DND-41 (cell line): ENCODE measurements at regions not wholly inside any gene's neighbourhood (a gene's known extent, or its start where the extent isn't known, plus 50 kb on each side); places are given as distances from the start of the nearest gene placed in this dataset.
"Not testable (repeated sequence)": the region's sequence is repeated elsewhere in the genome, so short reads cannot be mapped to it uniquely, and the experiment has no call there.

Experiments used
- ATAC-seq: fragments of 200-7000 bp; cut with Tn5 transposase; 3 replicates; pipeline ENCODE4 v1.9.1; 2021; ENCODE audit warnings: low read depth; ENCODE audit not compliant: insufficient read depth
- DNase-seq: peaks from one replicate; pipeline ENCODE4 v3.0.0-alpha.2; 2020
- H2AFZ ChIP-seq: 2 replicates; pipeline ENCODE4 v1.6.0; 2012; ENCODE audit warnings: low read depth, low read length
- H3K27ac ChIP-seq: 2 replicates; pipeline ENCODE4 v1.5.1; 2012; ENCODE audit warnings: low read length, inconsistent platforms
- H3K27me3 ChIP-seq: fragments of 200-600 bp; sonication (generic); 2 replicates; pipeline ENCODE4 v1.6.0; 2012; ENCODE audit warnings: low read length, mild to moderate bottlenecking, inconsistent platforms; ENCODE audit not compliant: insufficient read depth, poor library complexity
- H3K36me3 ChIP-seq: 2 replicates; pipeline ENCODE4 v1.5.1; 2012; ENCODE audit warnings: low read length, inconsistent platforms; ENCODE audit not compliant: insufficient read depth
- H3K4me1 ChIP-seq: 2 replicates; pipeline ENCODE4 v1.5.1; 2012; ENCODE audit warnings: mild to moderate bottlenecking, low read length; ENCODE audit not compliant: insufficient read depth
- H3K4me2 ChIP-seq: 2 replicates; pipeline ENCODE4 v1.6.0; 2012; ENCODE audit warnings: mild to moderate bottlenecking, moderate library complexity, low read length, inconsistent platforms; ENCODE audit not compliant: insufficient read depth
- H3K4me3 ChIP-seq, 2 experiments: fragments of 200-600 bp in 1 of 2; shearing (Covaris generic) in 1 of 2; 2 replicates each; pipeline ENCODE4 v1.5.1; 2012 to 2016; ENCODE audit warnings: inconsistent platforms in 2 of 2, low read length in 2 of 2, mild to moderate bottlenecking in 2 of 2, low read depth in 1 of 2, moderate library complexity in 1 of 2
- H3K79me2 ChIP-seq: 2 replicates; pipeline ENCODE4 v1.6.0; 2012; ENCODE audit warnings: low read length, inconsistent platforms; ENCODE audit not compliant: insufficient read depth
- H3K9ac ChIP-seq: 2 replicates; pipeline ENCODE4 v1.6.0; 2012; ENCODE audit warnings: low read depth, mild to moderate bottlenecking, inconsistent platforms, low read length, moderate library complexity
- H3K9me3 ChIP-seq: 2 replicates; pipeline ENCODE4 v1.5.1; 2012; ENCODE audit warnings: low read length, moderate library complexity, mild to moderate bottlenecking, inconsistent platforms; ENCODE audit not compliant: insufficient read depth, severe bottlenecking
- H4K20me1 ChIP-seq: 2 replicates; pipeline ENCODE4 v1.6.0; 2012; ENCODE audit warnings: low read length; ENCODE audit not compliant: insufficient read depth
- CTCF ChIP-seq: IDR thresholded peaks from 2 replicates; pipeline ENCODE4 v1.5.1; 2012; ENCODE audit warnings: borderline replicate concordance, low read length, moderate library complexity, mild to moderate bottlenecking; ENCODE audit not compliant: poor library complexity, severe bottlenecking; ENCODE audit errors: extremely low read depth
- EZH2 ChIP-seq: IDR thresholded peaks from 3 replicates; pipeline ENCODE4 v1.6.1; 2012; ENCODE audit warnings: borderline replicate concordance, low read depth, mild to moderate bottlenecking, moderate library complexity, low read length, inconsistent platforms; ENCODE audit not compliant: severe bottlenecking

DNA sequence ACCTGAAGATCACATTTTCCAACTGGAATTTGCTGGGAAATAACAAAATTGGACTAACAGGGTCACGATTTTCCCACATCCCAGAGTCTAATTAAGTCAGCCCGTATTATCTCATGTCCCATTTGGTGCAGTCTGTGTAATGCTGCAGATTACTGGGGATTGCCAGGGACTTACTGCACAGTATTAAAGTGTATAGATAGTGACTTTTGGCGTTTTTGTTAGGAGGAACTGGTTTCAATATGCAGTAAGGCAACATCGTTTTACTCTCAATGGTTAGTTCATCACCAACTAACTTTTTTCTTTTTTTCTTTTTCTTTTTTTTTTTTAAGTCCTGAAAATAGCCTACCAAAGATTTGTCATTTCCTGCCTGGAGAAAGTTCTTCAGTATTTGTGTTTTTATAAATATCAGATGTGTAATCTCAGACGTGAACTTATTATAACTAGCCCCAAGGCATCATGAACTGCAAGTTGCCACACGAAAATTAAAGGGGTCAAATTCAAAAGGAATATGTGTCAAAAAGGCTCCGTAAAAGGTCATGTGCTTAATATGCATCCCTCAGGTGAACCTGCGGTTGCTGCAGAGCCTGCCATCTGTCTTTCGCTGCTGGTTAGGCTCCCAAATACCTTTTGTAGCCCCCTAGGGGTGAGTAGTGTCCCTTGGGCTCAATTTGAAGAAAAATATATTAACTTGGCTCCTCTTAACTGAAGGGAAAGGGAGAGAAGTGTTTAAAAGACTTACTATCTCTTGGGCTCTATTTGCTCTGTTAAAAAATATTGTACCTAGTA is 176.7 kb upstream of the ADAMTSL1 start:
- H3K27me3 ChIP-seq = no peaks in the 10 kb centered on the region
- no peak for TF ChIP-seq EZH2
- TF ChIP-seq CTCF = no peak
- no peak overlapping the region for H2AFZ ChIP-seq
- no peak overlapping the region for H3K9ac ChIP-seq
- H3K4me3 ChIP-seq = no peak overlapping the region
- H4K20me1 ChIP-seq = no peaks in the 10 kb centered on the region
- no peaks in the 10 kb centered on the region for H3K36me3 ChIP-seq
- H3K9me3 ChIP-seq = no peaks in the 10 kb centered on the region
- no peak overlapping the region for H3K4me2 ChIP-seq
- ATAC-seq (no peak), DNase-seq (no peak)
- H3K79me2 ChIP-seq = no peaks in the 10 kb centered on the region
- H3K4me1 ChIP-seq = no peaks in the 10 kb centered on the region
- H3K27ac ChIP-seq = no peak overlapping the region

DNA sequence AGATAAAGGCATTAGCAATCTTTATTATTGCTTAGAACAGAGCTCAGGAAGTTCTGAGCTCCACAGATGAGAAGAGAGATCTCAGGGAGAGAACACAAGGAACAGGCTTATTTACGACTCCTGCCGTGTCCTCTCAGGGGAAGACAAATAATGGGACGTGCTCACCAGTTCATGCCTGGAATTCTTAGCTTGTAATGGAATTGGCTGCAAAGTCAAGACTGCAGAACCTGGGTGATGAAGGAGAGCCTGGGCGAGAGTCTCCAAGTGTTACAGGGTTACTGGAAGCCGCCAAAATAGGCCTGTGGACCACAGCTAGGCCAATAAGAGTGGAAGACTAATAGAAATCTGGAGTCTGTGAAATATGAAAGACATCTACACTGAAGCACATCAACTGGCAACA is 174.5 kb upstream of the ADAMTSL1 start:
- no peak overlapping the region for H3K4me2 ChIP-seq
- H3K9me3 ChIP-seq = no peaks in the 10 kb centered on the region
- H3K9ac ChIP-seq = no peak overlapping the region
- no peaks in the 10 kb centered on the region for H3K79me2 ChIP-seq
- no peak overlapping the region for H2AFZ ChIP-seq
- DNase-seq (no peak), ATAC-seq (no peak)
- H3K27me3 ChIP-seq = no peaks in the 10 kb centered on the region
- H3K4me1 ChIP-seq = no peaks in the 10 kb centered on the region
- H3K27ac ChIP-seq = no peak overlapping the region
- H3K4me3 ChIP-seq = no peak overlapping the region
- TF ChIP-seq EZH2 (no peak), CTCF (no peak)
- no peaks in the 10 kb centered on the region for H3K36me3 ChIP-seq
- no peaks in the 10 kb centered on the region for H4K20me1 ChIP-seq

GRCh38 chr9:18305167-18305806 is 168.7 kb upstream of the ADAMTSL1 start:
- not testable (repeated sequence) for H3K9ac ChIP-seq, DNase-seq, H2AFZ ChIP-seq, H4K20me1 ChIP-seq, H3K4me2 ChIP-seq, H3K27ac ChIP-seq, ATAC-seq, H3K4me1 ChIP-seq, H3K79me2 ChIP-seq, H3K27me3 ChIP-seq, H3K9me3 ChIP-seq, H3K36me3 ChIP-seq, H3K4me3 ChIP-seq

GRCh38 chr9:18314316-18314715 is 159.6 kb upstream of the ADAMTSL1 start:
- no peaks in the 10 kb centered on the region for H3K36me3 ChIP-seq
- H3K27me3 ChIP-seq = no peaks in the 10 kb centered on the region
- H3K9me3 ChIP-seq = no peaks in the 10 kb centered on the region
- H3K79me2 ChIP-seq = no peaks in the 10 kb centered on the region
- no peak overlapping the region for H3K27ac ChIP-seq
- H3K4me1 ChIP-seq = no peaks in the 10 kb centered on the region
- no peak overlapping the region for H2AFZ ChIP-seq
- H3K4me3 ChIP-seq = no peak overlapping the region
- ATAC-seq = no peak
- H3K9ac ChIP-seq = no peak overlapping the region
- DNase-seq = no peak
- TF ChIP-seq EZH2 (no peak), CTCF (no peak)
- no peaks in the 10 kb centered on the region for H4K20me1 ChIP-seq
- no peak overlapping the region for H3K4me2 ChIP-seq
